Stimulated activated naive CD8-positive, alpha-beta T cell treated with anti-CD3 and anti-CD28 coated beads, Interleukin-15, Interleukin-2, amounts not matched to agents 100 U/mL and 50 U/mL, for 24 hours (primary cell): ENCODE measurements at regions not wholly inside any gene's neighbourhood (a gene's known extent, or its start where the extent isn't known, plus 50 kb on each side); places are given as distances from the start of the nearest gene placed in this dataset.
"Not testable (repeated sequence)": the region's sequence is repeated elsewhere in the genome, so short reads cannot be mapped to it uniquely, and the experiment has no call there.

Source experiments
- ATAC-seq: fragments of 150-1000 bp; cut with Tn5 transposase; one replicate; pipeline ENCODE4 v1.10.0; 2021
- DNase-seq: peaks from one replicate; pipeline ENCODE4 v3.0.0; 2021

DNA sequence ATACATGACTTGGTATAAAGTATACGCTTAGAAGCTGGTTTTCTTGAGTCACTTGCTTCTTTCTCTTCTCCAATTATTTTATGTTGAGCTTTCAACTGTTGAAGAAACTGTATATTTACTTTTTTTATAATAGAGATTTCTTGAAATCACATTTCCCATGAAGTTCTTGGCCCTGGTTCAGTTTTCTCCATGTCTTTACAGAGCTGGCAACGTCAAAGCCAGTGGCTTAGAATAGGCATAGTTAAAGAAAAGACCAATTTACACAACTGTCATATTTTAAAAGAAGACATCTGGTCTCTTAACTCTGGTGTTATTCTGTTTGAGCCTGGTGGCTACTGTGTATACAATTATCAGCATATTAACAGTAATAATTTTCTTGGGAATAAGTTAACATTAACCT, 1249.3 kb downstream of the CDH12 start:
- no peak for ATAC-seq
- DNase-seq, result no peak

GRCh38 chr5:21594566-21594965, 1258.6 kb downstream of the CDH12 start:
- ATAC-seq, result no peak
- DNase-seq, result no peak

DNA sequence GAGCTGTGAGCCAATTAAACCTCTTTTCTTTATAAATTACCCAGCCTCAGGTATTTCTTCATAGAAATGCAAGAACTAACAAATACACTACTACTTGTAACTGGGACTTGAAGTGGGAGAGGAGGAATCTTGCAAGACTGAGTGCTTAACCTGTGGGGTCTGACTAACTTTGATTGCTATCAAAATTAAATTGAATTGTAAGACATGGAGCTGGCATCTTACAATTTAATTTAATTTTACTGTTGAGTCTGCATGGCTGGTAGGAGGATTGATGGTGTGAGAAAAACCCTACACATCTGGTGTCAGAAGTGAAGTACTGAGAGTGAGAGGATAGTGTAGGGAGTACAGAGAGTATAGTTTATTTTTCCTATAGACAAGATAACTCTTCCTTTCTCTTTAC, 1259.9 kb downstream of the CDH12 start:
- ATAC-seq (no peak), DNase-seq (no peak)

DNA sequence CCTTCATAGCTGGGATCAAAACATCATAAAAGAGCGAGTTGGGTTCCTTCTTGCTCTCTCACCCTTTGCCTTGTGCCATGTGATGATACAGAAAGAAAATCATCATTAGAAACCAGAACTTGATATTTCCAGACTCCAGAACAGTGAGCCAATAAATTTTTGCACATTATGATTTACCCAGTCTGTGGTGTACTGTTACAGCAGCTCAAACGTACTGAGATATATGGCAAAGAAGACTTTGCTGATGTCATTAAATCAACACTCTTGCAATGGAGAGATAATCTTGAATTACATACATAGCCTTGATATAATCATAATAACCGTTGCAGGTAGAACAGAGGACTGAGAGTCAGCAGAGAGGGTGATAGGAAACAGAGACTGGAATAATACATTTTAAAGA, 1271.6 kb downstream of the CDH12 start:
- ATAC-seq (no peak), DNase-seq (no peak)

DNA sequence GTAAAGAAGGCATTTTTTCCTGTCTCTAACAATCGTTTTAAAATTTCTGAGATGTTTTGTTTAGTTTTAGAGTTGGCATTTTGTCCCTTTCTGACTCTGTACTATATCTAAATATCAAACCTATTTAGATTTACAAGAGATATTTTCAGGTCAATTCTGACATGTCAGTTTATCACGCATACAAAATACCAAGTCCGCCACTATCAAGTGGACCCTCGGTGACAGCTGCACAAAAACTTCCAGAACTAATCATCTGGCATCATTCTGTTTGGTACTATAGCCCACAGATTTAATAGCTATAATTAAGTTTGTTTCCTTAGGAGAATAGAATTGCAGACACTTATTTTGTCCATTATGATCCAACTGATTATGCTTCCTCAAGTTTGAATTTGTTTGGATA, 1278.2 kb downstream of the CDH12 start:
- DNase-seq, result no peak

DNA sequence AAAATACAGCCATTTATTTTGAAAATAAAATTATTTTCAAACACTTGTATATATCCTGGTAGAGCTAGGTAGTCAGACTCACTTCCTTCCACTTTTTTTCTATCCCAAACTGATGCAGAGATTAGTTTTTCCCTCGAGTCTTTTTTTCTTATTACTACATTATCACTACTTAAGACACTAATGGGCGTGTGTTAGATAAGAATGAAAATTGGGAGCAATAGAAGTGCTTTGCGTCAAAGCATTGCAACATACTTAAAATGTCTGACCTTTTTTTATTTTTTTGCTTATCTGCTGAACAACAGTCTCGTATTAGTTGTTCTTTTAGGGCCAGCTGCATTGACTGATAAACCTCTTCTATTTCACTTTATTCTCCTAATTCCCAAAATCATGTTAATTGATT, 1278.7 kb downstream of the CDH12 start:
- ATAC-seq, result no peak
- DNase-seq, result no peak

More for the DNA sequence above, 1278.2 kb downstream of the CDH12 start:
- no peak for ATAC-seq

- ATAC-seq, result no peak
- DNase-seq, result no peak
These were observed 1279.5 kb downstream of the CDH12 start for GRCh38 chr5:21573416-21574314.

DNA sequence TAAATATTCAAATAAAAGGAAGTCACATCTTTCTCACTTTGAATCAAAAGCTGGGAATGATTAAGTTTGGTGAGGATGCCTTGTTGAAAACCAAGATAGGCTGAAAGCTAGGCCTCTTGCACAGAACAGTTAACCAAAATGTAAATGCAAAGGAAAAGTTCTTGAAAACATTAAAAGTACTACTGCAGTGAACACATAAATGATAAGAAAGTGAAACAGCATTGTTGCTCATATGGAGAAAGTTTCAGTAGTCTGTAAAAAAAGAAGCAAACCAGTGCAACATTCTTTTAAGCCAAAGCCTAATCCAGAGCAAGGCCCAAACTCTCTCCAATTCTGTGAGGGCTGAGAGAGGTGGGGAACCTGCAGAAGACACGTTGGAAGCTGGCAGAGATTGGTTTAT, 1281.9 kb downstream of the CDH12 start:
- ATAC-seq, DNase-seq: not testable (repeated sequence)

DNA sequence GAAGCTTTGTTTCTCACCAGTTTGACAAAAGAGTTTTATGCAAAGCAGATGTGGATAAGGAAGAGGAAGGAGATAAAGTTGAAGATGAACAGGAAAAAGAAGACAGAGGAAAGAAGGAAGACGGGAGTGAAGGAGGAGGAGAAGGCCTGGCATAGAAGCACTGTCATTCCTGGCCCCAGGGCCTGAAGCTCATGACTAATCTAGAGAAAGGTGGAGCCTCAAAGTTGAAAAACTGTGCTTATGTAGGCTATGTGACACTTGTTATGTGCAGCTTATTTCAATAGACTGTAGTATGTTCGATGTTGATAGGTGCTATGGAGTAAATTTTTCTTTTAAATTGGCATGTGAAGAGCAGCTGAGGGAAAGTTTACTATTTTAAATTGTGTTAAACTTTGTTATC, 1294.0 kb downstream of the CDH12 start:
- ATAC-seq, DNase-seq: not testable (repeated sequence)

DNA sequence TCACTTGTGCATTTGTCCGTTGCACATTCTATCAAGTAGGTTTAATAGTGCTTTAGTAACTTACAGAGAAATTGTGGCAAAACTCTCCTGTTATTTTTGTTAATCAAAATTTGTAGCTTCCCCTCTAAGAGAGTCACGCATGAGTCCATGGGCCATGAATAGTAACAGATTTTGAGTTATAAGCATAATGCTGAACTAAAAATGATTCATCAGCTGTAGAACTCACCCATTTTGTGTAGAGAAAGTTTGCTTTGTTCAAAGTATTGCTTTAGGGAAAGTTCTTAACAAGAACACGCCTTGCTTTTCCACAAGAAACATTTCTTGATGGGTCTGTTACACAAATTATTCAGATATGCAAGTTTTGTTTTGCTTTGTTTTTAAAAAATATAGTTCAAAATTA, 1300.9 kb downstream of the CDH12 start:
- DNase-seq, ATAC-seq: not testable (repeated sequence)

- ATAC-seq, DNase-seq: not testable (repeated sequence)
These were observed 1302.2 kb downstream of the CDH12 start for GRCh38 chr5:21550916-21551315.

DNA sequence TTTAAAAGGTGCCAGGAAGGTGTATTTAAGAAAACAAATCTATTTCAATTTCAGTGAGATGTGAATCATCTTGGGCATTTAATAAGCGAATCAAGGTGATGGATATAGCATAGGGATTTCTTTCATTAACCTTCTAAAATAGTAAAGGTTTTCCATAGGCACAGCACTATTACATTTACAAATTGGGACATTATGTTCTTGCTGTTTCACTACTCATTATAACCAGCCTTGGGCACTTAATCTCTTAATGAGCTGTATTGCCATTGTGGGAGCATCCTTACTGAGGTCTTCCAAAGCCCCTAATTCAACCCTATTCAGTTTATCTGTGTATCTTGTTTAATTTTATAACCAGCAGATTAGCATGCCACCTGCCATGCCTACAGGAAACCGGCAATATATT, 1305.5 kb downstream of the CDH12 start:
- ATAC-seq, DNase-seq: not testable (repeated sequence)

GRCh38 chr5:21535114-21535513, 1318.0 kb downstream of the CDH12 start:
- not testable (repeated sequence) for DNase-seq, ATAC-seq

DNA sequence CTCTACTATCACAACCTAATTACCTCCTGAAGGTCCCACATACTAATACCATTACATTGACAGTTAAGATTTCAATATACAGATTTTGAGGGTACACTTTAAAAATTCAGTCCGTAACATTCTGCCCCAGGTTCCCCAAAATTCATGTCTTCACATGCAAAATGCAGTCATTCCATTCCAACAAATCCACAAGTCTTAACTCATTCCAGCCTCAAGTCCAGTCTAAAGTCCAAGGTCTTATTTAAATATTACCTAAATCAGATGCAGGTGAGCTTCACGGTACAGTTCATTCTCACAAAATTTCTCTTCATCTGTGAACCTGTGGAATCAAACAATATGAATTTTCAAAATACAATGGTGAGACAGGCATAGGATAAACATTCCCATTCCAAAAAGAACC, 1332.0 kb downstream of the CDH12 start:
- ATAC-seq, DNase-seq: not testable (repeated sequence)

- DNase-seq, ATAC-seq: not testable (repeated sequence)
These were observed 1356.2 kb downstream of the CDH12 start for GRCh38 chr5:21496926-21497325.

- not testable (repeated sequence) for DNase-seq, ATAC-seq
These were observed 1357.1 kb downstream of the CDH12 start for GRCh38 chr5:21496056-21496455.

DNA sequence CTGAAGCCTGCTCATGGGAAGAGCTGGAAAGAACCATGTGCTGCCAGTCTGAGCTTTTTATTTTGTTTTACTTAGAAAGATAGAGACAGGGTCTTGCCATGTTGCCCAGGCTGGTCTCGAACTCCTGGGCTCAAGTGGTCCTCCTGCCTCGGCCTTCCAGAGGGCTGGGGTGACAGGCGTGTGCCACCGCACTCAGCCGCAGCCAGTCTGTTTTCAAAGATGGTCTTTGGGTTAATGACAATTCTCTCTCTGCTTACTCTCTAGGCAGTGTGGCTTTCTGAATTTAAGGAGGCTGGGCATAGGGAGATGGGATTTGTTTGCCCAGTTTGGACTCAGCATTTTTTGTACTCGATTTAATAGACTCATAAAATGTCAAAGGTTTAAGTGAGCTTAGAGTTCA, 1357.9 kb downstream of the CDH12 start:
- not testable (repeated sequence) for DNase-seq, ATAC-seq

DNA sequence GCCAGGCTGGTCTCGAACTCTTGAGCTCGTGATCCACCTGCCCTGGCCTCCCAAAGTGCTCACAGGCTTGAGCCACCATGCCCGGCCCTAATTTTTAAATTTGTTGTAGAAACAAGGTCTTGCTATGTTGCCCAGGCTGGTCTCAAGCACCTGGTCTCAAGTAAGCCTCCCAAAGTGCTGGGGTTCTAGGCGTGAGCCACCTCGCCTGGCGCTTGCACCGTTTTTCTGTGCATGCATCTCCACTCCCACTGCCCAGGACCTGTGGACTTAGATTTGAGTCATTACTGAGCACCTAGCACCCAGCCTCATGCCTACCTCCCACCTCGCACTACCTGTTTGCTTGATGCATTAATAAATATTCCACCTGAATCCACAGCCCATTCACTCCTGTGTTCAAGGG, 1359.1 kb downstream of the CDH12 start:
- not testable (repeated sequence) for DNase-seq, ATAC-seq

GRCh38 chr5:21491182-21491581, 1362.0 kb downstream of the CDH12 start:
- not testable (repeated sequence) for ATAC-seq, DNase-seq

GRCh38 chr5:21488828-21489227, 1364.3 kb downstream of the CDH12 start:
- not testable (repeated sequence) for ATAC-seq, DNase-seq

DNA sequence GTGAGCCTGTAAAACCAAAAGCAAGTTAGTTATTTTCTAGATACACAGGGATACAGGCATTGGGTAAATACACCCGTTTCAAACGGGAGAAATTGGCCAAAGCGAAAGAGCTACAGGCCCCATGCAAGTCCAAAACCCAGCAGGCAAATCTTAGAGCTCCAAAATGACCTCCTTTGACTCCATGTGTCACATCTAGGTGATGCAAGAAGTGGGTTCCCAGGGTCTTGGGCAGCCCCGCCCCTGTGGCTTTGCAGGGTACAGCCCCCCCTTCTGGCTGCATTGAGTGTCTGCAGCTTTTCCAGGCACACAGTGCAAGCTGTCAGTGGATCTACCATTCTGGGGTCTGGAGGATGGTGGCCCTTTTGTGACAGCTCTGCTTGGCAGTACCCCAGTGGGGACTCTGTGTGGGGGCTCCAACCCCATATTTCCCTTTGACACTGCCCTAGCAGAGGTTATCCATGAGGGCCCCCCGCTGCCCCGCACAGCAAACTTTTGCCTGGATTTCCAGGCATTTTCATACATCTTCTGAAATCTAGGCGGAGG, 1367.6 kb downstream of the CDH12 start:
- DNase-seq, result peak; percentile 36
- ATAC-seq, result not testable (repeated sequence)

DNA sequence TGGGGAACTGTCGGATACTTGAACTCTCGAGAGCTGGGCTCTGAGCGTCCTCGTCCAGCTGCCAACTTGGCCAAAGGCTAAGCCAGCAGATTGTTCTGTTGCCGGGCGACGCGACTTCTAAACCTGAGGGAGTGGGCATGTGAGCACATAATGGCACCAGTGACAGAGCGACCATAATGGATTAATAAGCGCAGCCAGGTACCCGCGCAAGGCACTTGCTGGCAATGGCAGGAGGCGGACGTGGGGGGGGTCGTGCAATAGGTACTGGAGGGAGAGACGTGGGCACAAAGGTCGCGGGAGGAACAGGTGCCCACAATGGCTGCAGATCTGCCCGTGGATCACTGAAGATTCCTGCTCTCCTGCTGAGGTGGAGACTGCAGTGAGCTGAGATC, 1368.7 kb downstream of the CDH12 start:
- not testable (repeated sequence) for DNase-seq, ATAC-seq

DNA sequence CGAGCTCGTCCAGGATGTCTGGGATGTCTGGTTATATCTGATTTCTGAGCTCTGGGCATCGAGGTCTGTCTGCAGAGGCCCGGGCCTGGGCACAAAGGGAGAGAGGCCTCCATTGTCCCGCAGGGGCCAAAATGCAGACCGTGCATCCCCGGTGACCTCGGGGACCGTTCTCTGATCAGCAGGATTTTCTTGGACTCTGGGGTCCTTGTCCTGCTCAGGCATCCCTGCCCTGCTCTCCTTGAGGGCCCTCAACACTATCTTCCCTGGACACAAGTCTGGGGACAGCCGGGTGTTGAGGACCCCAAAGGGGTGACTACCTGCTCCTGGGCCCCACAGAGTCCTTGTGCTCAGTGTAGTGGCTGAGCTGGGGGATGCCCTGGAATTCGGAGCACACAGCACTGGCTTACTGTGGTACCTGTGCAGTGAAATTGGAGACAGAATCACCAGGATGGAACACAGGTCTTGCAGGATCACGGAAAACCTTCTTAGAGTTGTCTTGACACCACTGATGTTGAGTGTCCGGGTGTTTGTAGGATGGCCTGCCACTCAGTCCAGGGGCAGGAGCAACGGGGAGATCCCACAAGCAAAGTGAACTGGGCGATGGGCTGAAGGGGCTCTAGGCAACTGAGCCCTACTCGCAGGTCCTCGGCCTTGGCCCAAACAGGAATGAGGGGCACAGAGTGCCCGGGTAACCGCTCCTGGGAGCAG, 1369.2 kb downstream of the CDH12 start:
- not testable (repeated sequence) for ATAC-seq, DNase-seq
